ENCODE measurements at regions not wholly inside any gene's neighbourhood (a gene's known extent, or its start where the extent isn't known, plus 50 kb on each side); places are given as distances from the start of the nearest gene placed in this dataset.
A peak's percentile ranks its signal among the peaks of the same experiment; 100 is the strongest.

DNA sequence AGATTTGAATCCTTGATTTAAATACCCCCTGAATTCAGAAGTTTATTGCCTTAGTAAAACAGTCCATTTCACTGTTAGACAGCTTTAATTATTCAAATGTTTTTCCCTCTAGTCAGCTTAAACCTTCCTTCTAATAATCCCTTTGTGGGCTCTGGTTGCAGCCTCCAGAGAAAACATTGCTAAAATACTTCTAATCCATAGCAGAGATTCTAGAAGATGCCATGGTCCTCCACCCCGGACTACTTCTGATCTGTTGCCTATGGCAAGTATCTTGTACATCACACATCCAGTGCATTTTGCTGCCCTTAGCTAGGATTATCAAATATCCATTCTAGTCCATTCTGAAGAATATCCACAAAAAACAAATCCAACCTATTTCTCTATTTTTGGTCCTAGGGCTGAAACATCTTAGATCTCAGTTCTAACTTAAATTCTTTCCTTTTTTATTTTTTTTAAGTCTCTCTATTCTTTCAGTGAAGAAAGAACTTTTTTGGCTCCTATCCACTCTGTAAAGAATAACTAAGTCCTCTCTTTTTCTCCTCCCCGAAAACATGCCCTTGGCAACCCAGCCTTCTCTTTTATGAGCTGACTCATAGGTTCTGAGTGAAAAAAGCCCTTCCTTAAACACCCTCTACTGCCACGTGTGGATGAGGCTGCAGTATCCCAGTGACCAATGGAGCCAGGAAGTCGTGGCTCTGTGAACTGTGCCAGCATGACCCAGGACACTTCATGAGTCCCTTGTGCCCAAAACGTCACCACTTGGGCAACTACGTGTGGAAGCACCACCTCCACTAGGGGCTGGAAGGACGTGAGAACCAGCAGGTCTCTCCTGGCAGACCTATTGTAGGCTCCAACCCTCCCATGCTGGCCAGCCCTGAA, 349.8 kb downstream of the TNS1 start:
- DNase-seq = no peak

DNA sequence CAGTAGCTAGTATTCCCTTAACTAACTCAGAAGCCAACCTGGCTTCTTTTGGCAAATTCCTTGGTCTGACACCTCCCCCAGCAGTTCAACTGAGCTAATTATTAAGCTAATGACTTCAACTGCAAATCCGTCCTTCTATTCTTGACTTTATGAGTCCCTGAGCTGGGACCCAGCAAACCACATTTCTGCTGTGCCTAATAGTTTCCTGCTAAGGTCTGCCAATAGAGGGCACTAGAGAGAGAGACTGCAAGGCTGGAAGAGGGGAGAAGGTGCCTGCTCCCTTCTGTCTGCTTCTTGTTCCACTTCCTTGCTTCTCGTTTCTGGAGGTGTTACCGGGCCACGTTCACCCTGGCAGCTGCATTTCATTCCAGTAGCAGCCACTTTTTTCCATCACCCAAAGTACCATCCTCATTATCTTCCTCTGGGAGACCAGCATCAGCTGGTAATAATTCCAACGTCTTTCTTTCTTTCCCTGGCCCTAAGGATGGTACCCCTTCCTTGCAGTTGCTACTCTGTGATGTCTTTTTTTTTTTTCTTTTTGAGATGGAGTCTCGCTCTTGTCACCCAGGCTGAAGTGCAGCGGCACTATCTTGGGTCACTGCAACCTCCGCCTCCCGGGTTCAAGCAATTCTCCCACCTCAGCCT, 352.0 kb downstream of the TNS1 start:
- DNase-seq = peak; percentile 31

DNA sequence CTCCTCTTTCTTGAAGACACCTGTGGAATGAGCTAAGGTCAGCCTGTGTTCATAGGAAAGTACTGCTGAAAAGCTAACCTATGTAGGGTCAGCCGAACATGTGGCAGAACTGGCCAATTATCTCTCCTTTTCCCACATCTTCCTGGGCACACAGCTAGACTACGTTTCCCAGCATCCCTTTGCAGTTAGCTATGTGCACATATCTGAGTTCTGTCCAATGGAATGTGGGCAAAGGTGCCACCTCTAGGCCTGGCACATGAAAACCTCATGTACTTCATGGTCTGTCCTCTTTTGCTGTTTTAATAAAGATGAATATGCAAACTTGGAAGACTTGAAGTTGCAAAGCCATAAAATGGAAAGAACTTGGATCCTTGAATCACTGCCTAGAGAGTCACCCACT, 352.6 kb downstream of the TNS1 start:
- DNase-seq = no peak

DNA sequence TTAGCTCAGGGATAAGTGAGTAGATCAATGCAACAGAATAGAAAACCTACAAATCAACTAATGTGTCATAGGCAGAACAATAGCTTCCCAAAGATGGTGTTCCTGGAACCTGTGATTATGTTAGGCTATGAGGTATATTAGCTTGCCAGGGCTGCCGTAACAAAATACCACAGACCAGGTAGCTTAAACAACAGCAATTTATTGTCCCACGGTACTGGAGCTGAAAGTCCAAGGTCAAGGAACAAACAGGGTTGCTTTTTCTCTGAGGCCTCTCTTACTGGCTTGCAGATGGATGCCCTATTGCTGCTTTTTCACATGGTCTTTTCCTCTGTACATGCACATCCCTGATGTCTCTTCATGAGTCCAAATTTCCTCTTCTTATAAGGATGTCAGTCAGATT, 354.9 kb downstream of the TNS1 start:
- no peak for DNase-seq

DNA sequence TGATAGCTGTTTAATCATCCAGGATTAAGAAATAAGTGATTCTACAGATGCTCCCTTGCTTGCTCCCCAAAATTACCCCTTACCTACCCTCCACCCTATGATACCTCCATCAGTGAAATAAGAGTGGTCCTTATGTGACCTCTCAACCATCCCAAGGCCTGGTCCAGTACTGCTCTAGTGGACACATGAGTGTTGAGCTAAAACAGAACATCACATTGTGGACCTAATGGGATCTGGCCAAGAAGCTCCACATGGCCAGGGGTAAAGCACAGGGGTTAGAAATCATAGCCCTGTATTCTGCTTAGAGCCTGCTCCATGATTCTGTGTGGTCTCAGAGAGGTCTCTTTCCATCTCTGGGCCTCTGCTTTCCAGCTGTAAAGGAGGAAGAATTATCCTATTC, 355.6 kb downstream of the TNS1 start:
- no peak for DNase-seq

DNA sequence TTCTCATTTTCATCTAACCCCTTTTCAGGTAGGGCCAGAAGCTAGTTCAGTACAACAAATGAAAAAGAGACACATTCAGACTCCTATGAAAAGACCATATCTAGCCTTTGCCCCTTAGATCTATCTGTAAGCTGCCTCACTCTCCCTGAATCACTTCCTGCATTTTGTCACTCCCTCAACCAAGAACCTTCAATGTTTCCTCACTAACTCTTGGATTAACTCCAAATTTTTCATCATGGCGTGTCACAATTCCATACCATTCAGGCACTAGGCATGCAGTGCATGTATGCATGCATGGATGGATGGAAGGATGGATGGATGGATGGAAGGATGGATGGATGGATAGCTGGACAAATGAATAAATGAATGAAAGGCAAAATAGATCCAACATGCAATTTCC, 356.9 kb downstream of the TNS1 start:
- no peak for DNase-seq

DNA sequence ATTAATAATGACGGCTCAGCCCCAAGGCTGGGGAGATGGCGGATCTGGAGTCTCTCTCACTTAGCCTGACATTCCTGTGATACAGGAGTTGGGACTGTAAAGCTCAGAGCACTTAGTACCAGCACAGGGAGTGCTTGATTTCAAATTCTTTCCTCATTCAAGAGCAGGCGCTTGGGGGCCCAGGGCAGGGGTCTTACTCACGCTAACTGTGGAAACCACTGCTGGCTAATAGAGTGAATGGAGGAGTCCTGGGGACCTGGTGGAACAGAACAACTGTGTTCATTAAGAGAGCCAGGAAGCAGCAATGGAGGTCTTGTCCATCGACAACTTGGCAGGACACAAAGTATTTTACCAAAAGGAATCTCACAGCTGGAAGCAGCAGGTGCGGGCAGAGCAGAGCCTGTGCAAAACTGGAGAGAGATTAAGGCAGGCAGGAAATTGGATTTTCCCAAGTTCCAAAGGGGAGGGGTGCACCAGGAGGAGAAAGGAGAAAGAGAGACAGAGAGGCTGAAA, 358.9 kb downstream of the TNS1 start:
- no peak for DNase-seq

DNA sequence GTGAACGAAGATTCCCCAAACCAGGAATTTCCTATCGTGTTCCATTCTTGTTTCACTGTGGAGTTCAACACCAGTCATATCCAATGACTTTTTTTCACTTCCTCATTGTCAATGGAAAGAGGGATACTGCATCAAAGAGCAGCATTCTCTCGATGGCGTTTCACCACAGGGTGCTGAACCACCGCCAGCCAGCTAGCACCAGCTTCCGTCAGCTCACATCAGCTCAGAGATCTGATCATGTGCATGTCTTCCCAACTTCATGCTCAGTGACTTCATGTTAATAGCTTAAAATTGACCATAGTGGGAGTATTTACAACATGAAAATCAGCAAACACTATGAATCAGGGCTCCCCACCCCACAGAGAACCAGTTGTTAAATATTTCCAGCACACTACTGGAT, 359.9 kb downstream of the TNS1 start:
- no peak for DNase-seq

DNA sequence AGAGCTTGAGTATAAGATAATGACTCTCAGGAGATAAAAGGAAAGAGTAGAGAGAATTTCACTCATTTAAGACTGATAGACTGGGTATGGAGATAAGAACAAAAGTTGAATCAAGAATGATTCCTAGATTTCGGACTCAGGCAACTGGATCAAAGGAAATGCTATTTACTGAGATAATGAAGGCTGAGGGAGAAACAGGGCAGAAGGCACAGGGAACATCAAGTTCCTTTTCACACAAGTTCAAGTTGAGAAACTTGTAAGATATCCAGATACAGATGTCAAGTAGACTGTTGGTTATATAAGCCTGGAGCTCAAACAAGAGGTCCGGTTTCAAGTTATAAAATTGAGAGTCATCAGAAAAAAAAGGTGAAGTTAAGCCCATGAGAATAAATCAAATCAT, 360.8 kb downstream of the TNS1 start:
- DNase-seq = no peak

DNA sequence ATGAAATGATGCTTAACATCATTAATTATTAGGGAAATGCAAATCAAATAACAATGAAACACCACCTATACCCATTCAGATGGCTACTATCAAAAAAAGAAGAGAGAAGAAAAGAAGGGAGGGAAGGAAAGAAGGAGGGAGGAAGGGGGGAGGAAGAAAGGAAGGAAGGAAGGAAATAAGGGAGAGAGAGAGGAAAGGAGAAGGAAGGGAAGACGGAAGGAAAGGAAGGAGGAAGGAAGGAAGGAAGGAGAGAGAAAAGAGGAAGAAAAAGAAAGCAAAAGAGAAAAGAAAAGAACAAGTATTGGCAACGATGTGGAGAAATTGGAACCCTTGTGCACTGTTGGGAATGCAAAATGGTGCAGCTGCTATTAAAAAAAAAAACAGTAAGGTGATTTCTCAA, 363.3 kb downstream of the TNS1 start:
- DNase-seq = no peak

DNA sequence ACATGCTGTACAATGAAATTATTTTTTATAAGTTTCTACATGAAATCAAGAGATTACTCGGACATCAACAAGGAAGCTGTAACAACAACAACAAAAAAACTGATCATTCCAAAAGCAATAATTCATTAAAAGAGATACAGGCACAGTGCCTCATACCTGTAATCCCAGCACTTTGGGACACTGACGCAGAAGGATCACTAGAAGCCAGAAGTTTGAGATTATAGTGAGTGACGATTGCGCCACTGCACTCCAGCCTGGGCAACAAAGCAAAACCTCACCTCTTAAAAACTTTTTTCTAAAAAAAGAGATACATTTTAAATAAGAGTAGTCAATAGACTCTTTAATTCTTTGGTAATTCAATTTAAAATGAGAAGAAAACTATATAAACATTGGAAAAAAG, 364.3 kb downstream of the TNS1 start:
- no peak for DNase-seq

DNA sequence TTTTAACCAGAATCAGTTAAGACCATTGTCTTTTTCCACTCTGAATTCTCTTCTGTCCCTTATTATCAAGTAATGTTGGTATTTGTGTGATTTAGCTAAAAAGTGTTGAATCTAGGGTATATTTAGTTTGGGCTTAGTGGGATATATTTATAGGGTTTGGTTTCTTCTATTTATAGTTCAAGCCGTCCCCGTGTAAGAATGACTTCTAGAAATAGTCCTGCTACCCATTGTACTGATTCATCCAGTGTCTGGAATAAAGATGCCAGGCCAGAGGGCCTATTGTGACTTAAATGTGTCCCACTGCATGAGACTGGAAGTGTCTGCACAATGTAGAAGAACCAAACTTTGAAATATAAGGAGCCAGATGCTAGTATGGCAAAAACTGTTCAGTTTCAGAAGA, 364.8 kb downstream of the TNS1 start:
- DNase-seq = no peak

DNA sequence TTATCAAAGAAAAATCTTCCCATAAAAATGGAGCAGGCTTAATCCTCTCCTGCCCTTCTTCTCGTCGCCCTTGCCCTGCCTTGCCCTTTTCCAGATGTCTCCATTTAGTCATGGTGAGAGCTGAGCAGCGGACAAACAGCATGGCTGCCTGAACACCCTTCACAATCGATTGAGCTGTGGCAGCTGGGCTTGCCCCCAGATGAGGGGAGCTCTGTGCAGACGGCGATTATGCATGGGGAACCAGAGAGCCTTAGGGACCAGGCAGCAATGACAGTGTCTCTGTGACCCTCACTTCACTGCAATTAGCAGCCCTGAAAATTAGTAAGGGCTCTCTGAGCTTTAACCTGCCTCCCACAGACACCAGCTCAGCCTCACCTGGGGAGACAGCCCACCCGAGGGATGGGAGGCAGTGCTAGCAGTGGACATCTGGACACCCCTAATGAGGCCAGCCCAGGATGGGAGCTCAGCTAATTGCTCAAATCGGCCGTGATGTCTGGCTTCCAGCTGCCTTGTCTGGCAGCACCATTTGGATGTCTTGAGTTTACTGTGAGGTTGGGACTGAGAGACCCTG, 365.7 kb downstream of the TNS1 start:
- DNase-seq = no peak

DNA sequence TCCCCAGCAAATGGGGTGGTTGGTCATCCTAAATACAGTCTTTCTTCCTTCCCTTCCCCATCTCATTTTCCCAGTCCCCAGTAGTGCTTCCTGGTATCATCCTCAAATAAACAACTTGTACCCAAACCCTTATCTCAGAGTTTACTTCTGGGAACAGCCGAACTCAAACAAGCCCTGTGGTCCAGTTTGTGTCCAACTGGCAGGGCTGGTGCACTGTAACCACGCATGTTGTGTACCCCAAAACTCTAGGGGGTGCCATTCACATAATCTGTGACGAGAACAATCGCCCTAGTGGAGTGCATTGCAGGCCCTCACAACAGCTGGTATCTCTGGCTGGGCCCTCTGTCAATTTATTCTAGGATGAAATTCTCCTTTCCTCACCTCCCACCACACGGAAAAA, 366.2 kb downstream of the TNS1 start:
- DNase-seq = no peak

DNA sequence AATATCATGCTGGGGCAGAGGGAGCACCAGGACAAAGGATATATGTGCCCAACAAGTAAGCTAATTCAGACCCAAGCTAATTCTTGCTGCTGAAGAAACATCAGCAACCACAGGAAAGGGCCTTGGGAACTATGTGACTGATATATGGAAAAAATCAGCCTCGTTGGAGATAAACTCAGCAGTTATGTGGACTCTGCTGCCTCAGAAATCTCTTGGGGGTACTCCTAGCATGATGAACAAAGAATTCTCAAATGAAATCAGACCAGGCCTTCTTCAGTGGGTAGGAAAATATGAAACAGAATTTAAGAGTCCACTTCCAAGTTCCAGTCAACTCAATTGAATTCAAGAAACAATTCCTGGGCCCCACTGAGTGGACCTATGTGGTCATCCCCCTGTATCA, 367.9 kb downstream of the TNS1 start:
- DNase-seq = no peak

DNA sequence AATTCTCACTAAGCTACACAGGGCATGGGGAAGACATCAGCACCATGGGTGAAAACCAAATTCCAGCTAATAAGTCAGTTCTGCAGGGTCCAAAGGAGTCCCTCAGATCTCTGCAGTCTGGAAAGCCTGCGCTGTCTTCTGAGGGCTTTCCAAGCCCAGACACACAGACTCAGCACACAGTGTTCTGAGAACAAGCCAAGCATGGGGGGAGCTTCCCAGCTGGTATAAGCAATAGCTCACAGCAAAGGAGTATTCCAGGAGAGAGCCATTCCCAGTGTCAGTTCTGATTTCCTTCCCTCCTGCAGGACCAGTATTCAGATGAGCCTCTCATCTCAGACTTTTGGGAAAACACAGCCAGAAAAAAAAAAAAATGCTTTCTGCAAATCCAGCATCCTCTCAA, 370.8 kb downstream of the TNS1 start:
- no peak for DNase-seq

DNA sequence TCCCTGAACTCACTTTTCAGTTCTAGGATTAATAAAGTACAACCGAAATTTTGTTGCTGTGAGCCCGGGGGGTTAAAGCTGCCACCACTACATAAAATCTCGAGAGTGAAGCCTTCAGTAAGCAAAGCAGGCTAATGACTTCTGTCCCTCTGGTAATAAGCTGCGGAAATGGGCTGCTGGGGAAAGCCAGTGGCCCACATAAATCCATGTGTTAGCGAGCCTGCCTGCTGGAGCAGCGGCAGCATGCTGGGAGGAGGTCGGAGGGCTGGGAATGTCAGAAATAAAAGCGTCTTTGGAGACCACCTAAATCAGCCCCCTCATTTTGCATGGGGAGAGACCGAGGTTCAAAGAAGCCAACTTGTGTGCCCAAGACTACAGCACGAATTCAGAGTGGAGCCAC, 371.7 kb downstream of the TNS1 start:
- no peak for DNase-seq

DNA sequence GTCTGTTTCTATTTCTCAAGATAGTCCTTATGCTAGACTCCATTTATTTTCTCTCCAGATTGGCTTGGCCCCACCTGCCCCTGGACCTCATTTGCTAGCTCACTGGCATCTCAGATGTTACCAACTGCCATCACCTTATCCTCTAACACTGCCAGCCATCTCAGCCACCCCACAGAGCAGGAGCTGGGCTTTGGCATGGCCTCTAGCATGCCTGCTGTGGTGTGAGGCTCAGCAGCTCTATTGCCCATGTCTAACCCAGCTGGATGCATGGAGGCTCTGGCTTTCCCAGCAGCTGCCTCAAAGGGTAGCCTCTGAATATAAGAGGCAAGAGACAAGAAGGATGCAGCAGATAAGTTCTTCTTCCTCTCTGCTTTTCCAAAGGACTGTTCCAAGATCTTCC, 373.4 kb downstream of the TNS1 start:
- DNase-seq = no peak

DNA sequence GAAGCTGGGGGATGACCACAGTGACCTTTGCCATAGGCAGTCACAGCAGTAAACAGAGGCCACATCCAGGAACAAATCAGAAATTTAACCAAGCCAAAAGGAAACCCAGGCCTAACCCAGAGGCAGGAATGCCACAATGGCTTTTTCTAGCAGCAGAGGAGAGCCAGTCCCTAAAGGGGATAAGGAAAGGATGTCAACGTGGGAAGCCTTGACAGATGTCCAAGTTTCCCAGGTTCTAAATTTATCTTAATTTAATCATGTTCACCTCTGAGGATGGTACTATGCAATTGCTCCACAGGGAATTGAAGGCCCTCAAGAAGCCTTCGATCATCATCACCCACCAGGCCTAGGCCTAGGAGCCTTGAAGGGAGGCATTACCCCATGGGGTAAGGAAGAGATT, 374.7 kb downstream of the TNS1 start:
- no peak for DNase-seq

DNA sequence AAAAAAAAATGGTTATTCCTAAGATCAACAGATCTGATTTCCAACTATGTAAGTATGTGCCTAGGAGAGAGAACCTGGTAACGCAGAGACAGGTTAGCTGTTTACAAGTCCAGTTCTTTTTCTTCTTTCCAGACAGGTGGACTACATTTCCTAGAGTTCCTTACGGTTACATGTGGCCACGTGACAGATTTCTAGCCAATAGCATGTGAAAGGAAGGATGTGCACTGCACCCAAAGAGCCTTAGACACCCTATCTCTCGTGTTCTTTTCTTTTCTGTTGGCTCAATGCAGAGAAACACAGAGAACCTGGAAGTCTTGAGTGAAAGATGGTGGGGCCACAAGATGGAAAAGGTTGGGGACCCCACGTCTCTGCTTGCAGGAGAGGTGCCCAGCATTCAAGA, 375.9 kb downstream of the TNS1 start:
- DNase-seq = no peak

DNA sequence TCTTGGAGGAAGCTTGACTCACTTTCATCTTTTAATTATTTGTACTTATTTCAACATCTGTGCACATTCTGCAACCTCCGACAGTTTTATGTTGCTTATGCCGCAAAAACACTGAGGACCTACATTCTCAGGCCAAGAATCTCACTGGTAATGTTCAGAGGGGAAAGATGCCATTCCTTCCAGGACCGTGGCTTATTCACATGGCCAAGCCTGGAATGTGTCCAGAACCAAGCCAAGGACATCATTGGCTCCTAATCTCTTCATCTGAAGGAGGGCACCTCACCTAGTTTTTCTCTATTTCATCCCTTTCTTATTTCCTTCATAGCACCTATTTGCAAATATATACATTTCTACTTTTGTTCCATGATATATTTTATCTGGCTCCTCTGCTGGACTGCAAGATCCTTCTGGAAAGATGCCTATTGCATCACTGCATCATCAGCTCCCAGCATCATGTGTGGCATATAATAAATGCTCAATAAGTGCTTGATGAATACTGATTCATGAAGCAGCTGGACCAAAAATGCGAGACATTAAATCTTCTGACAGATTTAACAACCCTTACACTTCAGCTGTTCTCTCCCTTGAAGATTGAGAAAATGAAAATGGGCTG, 377.1 kb downstream of the TNS1 start:
- DNase-seq = no peak

DNA sequence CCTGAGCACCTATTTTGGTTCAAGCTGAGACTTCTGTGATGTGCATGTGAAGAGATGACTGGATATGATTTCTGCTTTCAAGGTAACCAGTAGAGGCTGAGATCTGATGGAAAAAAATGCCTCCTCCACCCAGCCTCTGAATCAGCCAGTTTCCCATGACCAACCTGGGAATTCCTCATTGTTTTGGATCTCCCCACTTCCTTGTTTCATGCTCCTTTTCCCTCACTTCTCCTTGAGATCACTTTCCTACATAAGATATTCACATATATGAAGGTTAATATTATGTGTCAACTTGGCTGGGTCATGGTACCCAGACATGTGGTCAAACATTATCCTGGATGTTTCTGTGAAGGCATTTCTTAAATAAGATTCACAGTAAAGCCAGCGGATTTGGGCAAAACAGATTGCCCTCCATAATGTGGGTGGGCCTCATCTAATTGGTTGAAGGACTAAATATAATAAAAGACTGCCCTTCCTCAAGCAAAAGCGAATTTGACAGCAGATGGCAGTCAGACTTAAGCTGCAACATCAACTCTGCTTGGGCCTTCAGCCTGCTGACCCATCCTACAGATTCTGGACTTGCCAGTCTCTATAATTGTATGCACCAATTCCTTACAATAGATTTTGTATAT, 379.4 kb downstream of the TNS1 start:
- DNase-seq = no peak

Measured in CD4-positive, alpha-beta T cell treated with Interleukin-10 for 1 hour (primary cell).